ENCODE measurements at regions not wholly inside any gene's neighbourhood (a gene's known extent, or its start where the extent isn't known, plus 50 kb on each side); places are given as distances from the start of the nearest gene placed in this dataset.

DNA sequence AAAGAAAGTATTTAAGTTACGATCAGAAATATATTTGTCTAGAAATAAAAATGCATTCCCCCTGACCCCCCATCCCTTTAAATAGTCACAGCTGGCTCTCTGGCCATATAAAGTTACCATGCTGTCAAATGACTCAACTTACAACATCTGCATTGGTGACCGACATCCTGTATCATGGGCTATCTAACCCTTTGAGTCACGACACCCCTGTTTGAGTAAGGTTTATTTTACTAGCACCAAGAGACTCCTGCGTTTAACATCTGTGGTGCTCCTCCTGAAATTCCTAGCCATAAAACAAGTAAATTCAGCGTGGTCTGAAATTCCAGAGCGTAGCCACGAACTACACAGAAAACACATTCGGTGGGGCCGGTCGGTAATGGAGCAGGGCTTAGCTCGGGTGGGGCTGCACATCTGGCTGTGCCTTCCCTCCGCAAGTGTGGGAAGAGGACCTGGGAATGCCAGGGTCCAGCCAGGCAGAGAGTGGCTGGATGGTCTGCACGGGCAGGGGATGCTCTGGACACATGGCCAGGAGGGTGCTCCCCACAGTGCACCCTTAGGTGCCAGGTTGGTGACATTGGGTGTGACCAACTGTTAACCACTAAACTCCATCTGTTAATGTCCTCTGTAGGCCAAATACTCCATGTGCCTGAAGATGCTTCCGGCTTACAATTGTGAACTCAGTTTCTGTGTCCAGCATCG, 53.0 kb upstream of the CLDN14 start:
- no peak for DNase-seq

GRCh38 chr21:36533468-36533848, 53.5 kb upstream of the CLDN14 start:
- DNase-seq: no peak

GRCh38 chr21:36534656-36535055, 54.7 kb upstream of the CLDN14 start:
- DNase-seq: no peak

- DNase-seq: no peak
These were observed 55.8 kb upstream of the CLDN14 start for GRCh38 chr21:36535618-36536241.

DNA sequence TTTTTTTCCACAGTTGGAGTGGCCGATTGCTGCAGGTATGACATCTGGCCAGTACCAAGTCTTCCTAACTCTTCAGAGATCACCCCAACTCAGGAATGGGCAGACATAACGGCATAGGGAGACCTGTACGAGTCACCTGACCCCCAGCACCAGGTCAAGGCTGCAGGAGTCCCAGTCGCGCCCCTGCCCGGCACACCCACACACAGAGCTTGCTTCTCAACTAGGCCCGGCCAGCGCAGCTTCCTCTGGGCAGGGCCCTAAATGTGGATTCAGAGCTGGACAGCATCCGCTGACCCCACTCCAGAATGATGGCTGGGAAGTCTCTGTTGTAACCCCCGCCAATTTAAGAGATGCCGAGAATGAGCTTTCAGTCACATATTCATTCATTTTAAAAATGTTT, 58.8 kb upstream of the CLDN14 start:
- DNase-seq: no peak

GRCh38 chr21:36539434-36540150, 59.7 kb upstream of the CLDN14 start:
- no peak for DNase-seq

GRCh38 chr21:36540700-36541099, 60.8 kb upstream of the CLDN14 start:
- no peak for DNase-seq

GRCh38 chr21:36541721-36542139, 61.8 kb upstream of the CLDN14 start:
- no peak for DNase-seq

- DNase-seq: no peak
These were observed 62.6 kb upstream of the CLDN14 start for GRCh38 chr21:36542312-36543101.

DNA sequence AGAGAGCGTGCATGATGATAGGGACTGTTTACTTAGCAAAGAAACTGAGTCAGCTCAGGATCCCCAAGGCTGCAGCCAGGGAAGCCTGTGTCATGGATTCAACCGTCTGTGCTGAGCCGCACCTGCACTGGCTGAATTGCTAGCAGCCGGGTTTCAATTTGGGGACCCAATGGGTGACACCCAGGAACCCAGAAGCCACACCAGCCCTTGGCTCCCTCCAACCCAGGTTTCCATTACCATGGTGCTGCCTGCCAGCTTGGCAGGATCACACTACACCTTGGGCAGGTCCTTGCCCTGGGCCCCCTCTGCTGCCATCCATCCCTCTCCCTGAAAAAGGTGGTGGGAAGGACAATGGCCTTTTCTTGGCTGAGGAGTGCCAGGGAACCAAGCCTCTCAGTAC, 64.0 kb upstream of the CLDN14 start:
- DNase-seq: no peak

DNA sequence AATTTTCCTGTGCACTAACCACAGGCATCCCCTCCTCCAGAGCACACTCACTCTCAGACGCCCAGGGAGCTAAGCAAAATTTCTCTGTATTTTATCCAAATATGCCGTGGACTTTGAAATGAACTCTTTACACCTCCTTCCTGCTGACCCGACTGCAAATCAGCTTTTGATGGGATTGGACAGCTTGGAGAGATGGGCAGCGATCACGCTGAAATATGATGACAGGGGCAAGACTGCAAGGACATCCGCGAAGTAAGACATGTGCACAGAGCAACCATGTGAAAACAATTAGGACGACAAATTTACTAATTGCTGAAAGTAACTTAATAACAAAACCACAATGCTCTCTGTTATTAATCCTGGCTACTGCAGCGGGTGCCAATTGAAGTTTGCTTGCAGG, 64.6 kb upstream of the CLDN14 start:
- no peak for DNase-seq

GRCh38 chr21:36545776-36546511, 66.0 kb upstream of the CLDN14 start:
- no peak for DNase-seq

DNA sequence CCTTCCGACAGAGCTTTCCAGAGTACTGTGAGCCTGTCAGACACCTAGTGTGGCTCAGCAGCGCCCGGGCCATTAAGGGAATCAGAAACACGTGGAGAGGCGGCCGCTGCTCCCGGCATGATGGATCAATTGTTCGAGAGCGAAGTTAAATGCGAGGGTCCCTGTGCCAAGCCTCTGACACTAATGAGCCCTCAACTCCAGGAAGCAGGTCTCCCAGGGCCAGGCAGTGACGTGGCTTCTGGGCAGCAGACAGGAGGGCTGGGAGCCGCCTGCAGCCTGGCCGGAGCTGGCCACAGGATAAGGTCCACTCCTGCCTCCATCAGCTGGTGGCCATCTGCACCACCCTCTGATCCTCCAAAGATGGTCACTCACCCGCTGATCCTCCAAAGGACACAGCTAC, 67.5 kb upstream of the CLDN14 start:
- DNase-seq: no peak

- DNase-seq: no peak
These were observed 68.9 kb upstream of the CLDN14 start for GRCh38 chr21:36548866-36549265.

DNA sequence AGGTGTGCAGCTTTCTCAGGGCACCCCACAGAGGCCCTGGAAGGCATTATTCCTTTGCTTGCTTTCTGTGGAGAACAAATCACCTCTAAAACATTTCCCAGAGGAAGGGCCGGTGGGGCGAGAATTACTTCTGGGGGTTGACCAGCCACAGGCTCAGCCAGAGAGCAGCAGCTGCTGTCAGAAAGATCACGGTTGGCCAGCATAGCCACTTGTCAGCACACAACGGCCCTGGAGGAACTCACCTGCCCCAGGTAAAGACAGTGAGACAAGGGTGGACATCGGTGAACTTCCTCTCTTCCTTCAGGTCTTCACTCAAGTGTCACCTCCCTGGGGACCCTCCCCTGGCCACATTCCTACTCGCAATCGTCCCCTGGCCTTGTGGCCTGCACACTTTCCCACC, 69.5 kb upstream of the CLDN14 start:
- DNase-seq: no peak

DNA sequence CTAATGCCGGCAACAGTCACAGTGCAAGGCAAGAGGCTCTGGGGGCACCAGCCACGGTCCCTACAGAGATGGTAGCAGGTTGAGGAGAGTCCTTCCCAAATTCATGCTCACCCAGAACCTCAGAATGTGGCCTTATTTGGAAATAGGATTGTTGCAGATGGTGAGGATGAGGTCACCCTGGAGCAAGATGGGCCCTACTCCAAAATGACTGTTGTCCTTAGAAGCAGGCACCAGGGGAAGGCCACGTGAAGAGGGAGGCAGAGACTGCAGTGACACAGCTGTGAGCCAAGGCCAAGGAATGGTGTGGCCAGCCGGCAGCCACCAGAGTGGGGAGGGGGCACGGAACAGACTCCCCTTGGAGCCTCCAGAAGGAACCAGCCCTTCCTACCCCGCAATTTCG, 70.8 kb upstream of the CLDN14 start:
- no peak for DNase-seq

GRCh38 chr21:36551321-36551720, 71.4 kb upstream of the CLDN14 start:
- DNase-seq: no peak

GRCh38 chr21:36551731-36552433, 72.0 kb upstream of the CLDN14 start:
- DNase-seq: no peak

DNA sequence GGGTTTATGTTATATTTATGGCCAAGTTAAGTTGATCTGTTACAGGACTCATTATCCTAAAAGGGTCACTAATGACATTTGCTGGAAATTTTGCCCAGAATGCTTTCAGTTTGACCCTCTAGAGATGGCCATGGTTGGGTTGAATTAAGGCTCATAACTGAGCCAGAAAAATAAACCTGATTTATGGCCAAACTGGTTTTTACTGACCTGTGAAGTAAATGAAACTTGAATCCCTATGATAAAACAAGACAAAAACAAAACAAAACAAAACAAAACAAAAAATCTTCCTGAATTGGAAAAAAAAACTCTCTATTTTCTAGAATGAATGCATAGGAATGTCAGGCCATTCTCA, 72.5 kb upstream of the CLDN14 start:
- no peak for DNase-seq

DNA sequence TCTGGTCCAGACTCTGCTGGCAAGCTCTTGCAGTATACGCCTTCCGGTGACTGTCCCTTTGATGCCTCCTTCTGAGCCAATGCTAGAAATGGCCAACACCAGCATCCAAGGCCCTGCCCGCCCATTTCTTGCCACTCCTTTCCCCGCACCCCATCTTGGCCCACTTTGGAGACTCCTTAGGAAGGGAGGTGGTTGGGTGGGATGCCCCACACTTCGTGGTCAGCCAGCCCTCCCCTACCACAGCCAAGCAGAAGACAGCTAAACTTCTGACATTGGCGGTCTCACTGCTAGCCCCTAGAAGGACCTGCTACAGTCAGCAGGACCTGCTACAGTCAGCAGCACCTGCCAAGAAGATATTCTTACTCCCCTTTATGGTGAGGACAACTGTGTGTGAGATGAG, 73.5 kb upstream of the CLDN14 start:
- DNase-seq: no peak

- no peak for DNase-seq
These were observed 74.7 kb upstream of the CLDN14 start for GRCh38 chr21:36554411-36555157.
